Lung microvascular endothelial cell (primary cell): ENCODE measurements at regions not wholly inside any gene's neighbourhood (a gene's known extent, or its start where the extent isn't known, plus 50 kb on each side); places are given as distances from the start of the nearest gene placed in this dataset.
"Not testable (repeated sequence)": the region's sequence is repeated elsewhere in the genome, so short reads cannot be mapped to it uniquely, and the experiment has no call there.

Experiments used
- DNase-seq, 2 donors: peaks; one replicate each; pipeline versions ENCODE4 v3.0.0 to v3.0.0-alpha.2; 2010; ENCODE audit warnings: low read depth in 2 of 2

GRCh38 chr13:88704600-88705275 is 1033.6 kb downstream of the SLITRK5 start:
- no peak for DNase-seq

DNA sequence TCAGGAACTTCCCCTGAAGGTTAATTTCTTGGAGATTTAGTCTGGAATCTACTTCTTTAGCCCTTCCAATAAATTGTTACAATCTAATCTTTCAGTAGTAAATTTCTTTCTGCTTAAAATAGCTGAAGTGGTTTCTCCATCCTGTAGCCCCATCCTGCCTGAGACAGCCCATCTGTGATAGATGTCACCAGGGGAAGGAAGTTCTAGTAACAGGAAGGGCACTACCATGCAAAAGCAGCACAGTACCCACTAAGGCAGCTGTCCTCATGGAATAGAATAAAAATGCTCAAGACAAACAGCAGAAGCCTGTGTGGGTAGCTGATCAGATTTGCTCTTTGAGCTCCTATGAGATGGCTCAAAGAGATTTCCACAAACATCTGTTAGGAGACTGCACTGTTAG is 1036.5 kb downstream of the SLITRK5 start:
- no peak for DNase-seq

- DNase-seq: no peak
Observed at GRCh38 chr13:88717946-88718345, 1046.8 kb downstream of the SLITRK5 start.

- no peak for DNase-seq
Observed at GRCh38 chr13:88718781-88719180, 1047.6 kb downstream of the SLITRK5 start.

- no peak for DNase-seq
Observed at GRCh38 chr13:88726075-88726474, 1054.9 kb downstream of the SLITRK5 start.

DNA sequence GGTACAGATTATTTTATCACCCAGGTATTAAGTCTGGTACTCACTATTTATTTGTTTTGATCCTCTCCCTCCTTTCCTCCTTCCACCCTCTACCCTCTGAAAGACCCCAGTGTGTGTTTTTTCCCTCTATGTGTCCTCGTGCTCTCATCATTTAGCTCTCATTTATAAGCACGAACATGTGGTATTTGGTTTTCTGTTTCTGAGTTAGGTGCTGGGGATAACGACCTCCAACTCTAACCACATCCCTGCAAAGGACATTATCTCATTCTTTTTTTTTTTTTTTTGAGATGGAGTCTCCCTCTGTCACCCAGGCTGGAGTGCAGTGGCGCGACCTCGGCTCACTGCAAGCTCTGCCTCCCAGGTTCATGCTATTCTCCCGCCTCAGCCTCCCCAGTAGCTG is 1056.1 kb downstream of the SLITRK5 start:
- not testable (repeated sequence) for DNase-seq

DNA sequence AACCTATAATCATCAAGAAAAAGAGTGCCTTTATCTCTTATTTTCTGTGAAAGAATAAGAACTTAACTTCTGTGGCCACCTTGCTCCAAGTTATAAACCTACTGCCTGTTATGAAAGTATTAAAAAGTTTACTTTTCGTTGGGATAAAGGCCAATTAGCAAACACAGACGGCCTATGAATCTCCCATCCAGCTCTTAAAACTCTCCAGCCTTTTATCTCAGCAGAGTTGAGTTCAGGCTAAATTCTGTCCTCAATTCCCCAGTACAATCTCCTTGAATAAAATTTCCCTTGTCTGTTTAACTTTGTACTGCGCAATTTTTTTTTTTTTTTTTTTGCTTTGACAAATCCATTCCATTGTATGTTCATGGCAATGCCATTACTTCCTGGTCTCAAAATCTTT is 1058.4 kb downstream of the SLITRK5 start:
- DNase-seq: no peak

- no peak for DNase-seq
Observed at GRCh38 chr13:88736026-88736425, 1064.9 kb downstream of the SLITRK5 start.

GRCh38 chr13:88739195-88739594 is 1068.0 kb downstream of the SLITRK5 start:
- no peak for DNase-seq

DNA sequence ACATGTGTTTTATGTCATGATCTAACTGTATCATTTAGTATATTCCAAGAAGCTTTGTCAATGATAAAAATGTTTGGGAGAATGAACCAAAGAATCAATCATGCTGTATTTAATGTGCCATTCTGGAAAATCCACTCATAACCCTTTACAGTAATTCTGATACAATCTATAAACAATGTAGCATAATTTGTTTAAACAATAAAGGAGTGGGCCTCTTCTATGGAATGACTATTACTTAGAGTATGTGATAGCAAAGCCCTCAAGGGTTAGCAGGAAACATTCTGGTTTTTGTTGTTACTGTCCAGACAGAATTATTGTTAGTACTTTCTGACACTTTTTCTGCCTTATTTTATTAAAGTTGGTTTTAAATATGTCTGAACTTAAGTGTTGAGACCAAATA is 1073.1 kb downstream of the SLITRK5 start:
- no peak for DNase-seq

DNA sequence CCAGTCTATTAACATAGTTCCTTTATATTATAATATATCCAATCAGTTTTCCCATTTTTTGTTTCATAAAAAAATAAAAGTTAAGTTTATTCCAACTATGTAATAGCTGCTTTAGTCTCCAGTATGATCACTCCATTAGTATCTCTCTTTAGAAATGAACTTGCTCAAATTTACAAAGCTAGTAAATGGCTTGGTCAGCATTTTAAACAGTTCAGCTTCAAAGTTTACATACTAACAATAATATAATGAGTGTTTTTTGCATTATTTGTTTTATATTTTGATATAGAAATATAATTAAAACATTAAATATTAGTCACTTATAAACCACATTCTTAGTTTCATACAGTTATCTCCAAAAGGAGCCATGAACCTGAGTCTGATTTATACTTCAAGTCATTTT is 1073.8 kb downstream of the SLITRK5 start:
- no peak for DNase-seq

DNA sequence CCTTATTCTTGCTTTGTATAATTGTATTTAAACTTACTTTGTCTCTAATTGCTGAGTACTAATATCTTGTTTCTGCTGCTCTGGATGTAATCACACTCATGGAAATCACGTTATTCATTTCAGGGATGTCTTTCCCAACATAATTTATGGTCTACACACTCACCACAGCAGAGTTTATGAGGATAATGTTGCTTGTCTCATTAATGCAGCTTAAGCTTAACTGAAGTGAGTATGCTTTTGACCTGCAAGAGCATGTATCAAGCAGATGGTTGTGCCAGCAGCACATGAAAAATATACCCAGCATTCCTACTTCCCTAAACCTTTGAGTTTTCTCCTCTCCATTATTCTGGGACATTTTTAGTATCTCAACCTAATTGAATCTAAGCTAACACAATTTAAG is 1080.9 kb downstream of the SLITRK5 start:
- no peak for DNase-seq

GRCh38 chr13:88754141-88754540 is 1083.0 kb downstream of the SLITRK5 start:
- no peak for DNase-seq

DNA sequence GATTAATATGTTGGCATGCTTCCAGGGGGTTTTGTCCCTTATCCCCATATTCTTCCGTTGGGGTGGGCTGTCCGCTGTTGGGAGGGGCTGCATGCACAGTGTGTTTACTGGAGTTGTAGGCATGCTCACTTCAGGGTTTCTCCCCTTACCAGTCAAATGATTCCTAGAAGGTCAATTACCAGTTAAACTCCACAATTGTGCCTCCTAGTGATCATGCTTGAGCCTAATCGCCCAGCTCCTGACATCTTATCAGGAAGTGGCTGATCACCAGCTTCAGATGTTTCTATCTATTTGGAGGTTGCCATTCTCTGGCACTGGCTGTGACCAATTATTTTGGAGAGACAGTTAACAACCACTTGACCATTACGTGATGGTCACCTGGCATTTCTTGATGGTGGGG is 1090.0 kb downstream of the SLITRK5 start:
- DNase-seq: no peak

GRCh38 chr13:88764103-88764502 is 1092.9 kb downstream of the SLITRK5 start:
- DNase-seq: no peak

DNA sequence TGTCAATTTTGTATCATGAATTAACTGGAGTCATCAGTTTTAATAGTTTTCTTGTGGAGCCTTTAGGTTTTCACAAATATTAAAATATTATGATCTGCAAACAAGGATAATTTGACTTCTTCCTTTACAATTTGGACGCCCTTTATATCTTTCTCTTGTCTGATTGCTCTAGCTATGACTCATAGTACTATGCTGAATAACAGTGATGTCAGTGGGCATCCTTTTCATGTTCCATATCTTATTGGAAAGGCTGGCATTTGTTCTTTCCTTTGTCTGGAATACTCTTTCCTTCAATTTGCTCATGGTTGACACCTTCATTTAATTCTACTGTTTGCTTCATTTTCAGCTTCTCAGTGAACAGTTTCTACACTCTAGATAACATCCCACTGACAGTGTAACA is 1129.3 kb downstream of the SLITRK5 start:
- DNase-seq: no peak

- DNase-seq: no peak
Observed at GRCh38 chr13:88801361-88801760, 1130.2 kb downstream of the SLITRK5 start.

- DNase-seq: no peak
Observed at GRCh38 chr13:88802886-88803285, 1131.7 kb downstream of the SLITRK5 start.

DNA sequence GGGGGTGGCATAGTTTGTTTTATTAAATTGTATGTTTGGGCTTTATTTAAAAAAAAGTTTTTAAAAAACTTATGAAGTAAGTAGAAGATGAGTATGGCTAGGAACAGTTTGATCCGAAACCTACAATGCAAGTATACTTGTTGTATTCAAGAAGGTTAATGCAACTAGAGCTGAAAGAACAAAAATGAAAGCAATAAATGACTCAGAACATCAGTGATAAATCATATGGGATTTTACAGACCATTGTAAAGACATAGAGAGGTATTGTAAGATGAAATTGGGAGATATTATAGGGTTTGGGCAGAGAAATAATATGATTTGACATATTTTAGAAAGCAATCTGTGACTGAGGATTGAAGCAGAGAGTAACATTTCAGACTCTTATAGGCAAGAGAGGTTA is 1135.3 kb downstream of the SLITRK5 start:
- DNase-seq: no peak

DNA sequence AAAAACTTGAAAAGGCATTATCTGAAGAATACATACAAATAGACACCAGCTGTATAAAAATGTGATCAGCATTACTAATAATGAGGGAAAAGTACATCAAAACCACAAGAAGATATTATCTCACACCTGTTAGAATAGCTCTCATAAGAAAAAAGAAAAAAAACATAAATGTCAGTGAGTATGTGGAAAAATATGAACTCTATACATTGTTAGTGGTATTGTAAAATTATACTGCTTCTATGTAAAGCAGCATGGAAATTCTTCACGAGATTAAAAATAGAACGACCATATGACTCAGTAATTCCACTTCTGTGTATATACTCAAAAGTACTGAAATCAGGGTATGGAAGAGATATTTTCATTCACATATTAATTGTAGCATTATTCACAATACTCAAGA is 1146.4 kb downstream of the SLITRK5 start:
- DNase-seq: no peak

DNA sequence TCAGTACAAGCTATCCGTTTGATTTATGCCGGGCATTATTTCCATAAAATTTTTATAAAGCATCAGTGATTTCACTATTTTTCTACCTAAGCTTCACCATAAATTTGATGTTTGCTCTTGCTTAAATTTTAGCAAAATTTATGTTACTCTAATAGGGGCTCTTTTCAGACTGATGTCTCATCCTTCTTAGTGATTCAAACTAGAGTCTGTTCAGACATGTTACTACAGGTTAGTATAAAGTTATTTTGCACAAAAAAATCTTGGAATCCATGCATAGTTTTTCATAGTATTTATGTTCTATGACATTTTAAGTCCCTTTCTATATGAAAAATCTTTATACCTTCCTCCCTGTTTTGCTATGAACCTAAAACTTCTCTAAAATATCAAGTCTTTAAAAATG is 1151.9 kb downstream of the SLITRK5 start:
- no peak for DNase-seq

- no peak for DNase-seq
Observed at GRCh38 chr13:88824218-88824617, 1153.0 kb downstream of the SLITRK5 start.

DNA sequence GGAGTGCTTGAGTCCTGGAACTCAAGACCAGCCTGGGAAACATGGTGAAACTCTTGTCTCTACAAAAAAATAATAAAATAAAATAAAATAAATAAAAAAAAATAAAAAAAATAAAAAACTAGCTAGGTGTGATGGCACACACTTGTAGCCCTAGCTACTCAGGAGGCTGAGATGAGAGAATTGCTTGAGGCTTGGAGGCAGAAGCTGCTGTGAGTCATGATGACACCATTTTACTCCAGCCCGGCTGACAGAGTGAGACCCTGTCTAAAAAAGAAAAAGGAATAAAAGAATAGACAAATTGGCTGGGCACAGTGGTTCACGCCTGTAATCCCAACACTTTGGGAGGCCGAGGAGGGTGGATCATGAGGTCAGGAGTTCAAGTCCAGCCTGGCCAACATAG is 1168.9 kb downstream of the SLITRK5 start:
- DNase-seq: no peak

DNA sequence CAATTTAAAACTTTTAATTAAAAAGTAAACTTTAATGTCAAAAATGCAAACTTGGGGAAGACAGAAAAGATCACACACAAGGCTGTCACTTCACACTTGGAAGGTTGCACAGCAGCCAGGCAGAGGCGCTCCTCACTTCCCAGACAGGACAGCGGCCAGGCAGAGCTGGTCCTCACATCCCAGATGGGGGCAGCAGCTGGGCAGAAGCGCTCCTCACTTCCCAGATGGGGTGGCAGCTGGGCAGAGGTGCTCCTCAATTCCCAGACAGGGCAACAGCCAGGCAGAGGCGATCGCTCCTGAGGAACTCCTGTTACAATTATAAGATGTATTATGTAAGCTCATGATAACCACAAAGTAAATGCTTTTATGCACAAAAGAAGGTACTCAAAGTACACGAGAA is 1181.1 kb downstream of the SLITRK5 start:
- DNase-seq: not testable (repeated sequence)
